NB4 (cell line): ENCODE measurements at regions not wholly inside any gene's neighbourhood (a gene's known extent, or its start where the extent isn't known, plus 50 kb on each side); places are given as distances from the start of the nearest gene placed in this dataset.

ENCODE experiments used
- CTCF ChIP-seq: IDR thresholded peaks from one replicate; pipeline ENCODE4 v1.5.1; 2012; ENCODE audit warnings: low read depth, low read length
- MAX ChIP-seq: IDR thresholded peaks from 2 replicates; pipeline ENCODE4 v1.6.1; 2011; ENCODE audit warnings: low read depth, low read length
- POLR2A ChIP-seq: IDR thresholded peaks from 2 replicates; pipeline ENCODE4 v1.6.1; 2011; ENCODE audit warnings: mild to moderate bottlenecking; ENCODE audit not compliant: insufficient read length; ENCODE audit errors: extremely low read depth

GRCh38 chr2:108080177-108080576, 93.9 kb downstream of the SLC5A7 start:
- TF ChIP-seq POLR2A (no peak), CTCF (no peak), MAX (no peak)
